GM19043 (cell line): ENCODE measurements at regions not wholly inside any gene's neighbourhood (a gene's known extent, or its start where the extent isn't known, plus 50 kb on each side); places are given as distances from the start of the nearest gene placed in this dataset.

Source experiments
- ATAC-seq: cut with Tn5 transposase; IDR thresholded peaks from one replicate; pipeline ENCODE4 v1.9.1; 2021; ENCODE audit warnings: low read depth; ENCODE audit not compliant: unreplicated experiment

- no peak for ATAC-seq
These were observed 309.6 kb upstream of the PRKCQ start for GRCh38 chr10:6889718-6890117.

DNA sequence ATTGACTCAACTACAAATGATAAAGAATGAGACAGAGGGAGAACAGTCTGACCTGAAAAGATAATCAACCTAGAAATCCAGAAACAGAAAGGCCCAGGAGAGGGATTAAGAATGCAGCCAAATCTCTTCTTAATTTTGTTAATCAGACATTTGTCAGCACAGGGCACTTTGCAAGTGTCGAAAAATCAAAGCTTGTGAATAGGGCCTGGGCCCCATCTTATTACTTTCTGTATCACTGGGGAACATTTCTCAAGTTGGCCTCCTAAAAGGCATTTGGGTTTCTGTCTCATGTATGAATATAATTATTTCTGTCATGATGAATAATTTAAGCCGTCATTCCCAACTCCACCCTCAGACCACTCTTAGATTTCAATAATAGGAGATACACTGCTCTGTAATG lies 308.4 kb upstream of the PRKCQ start:
- ATAC-seq = no peak

GRCh38 chr10:6885284-6885683 lies 305.2 kb upstream of the PRKCQ start:
- ATAC-seq = no peak

DNA sequence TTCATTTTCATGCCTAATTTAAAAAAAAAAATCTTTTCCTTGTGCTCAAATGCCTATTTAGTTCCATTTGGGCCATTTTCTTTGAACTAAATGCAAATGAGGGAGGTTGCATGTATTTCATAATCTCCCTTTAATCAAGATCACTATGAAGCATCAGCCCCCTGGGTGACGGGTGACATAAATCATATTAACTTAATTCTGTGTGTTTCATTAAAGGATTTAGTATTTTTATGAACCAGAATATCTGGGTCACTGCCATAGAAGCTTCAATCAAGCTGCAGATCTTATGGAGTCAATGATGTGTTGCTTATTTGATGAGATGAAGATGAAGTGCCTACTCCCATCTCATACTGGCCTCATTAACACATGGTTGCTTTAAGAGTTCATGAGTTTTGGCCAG lies 301.9 kb upstream of the PRKCQ start:
- ATAC-seq = no peak

DNA sequence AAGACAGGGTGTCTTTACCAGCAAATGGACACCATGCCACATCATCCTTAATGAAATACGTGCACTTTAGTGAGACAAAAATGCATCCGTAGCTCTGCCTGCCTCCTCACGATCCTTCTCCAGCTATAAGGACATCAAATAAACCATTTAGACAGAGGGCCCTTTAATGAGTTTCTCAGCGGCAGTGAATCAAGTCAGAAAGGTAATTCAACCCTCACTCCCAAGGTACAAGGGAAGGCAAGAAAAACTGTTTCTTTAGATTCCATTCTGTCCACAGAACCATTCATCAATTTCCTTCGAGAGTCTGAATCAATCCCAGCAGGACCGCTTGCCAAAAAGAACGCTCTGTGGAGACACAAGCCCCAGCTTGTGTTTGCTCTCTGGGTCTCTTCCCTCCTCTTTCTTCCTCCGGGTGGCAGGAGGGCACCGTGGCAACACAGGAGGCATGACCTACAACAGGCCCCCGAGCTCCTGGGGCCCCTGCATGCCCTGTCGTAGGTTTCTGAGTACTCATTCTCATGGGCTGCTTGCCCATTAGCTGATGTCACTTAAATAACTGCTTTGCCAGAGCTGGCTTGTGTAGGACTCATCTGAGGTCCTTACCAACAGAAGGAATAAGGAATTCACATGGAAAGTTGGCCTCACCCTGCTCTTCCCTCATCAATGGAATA lies 297.8 kb upstream of the PRKCQ start:
- no peak for ATAC-seq

DNA sequence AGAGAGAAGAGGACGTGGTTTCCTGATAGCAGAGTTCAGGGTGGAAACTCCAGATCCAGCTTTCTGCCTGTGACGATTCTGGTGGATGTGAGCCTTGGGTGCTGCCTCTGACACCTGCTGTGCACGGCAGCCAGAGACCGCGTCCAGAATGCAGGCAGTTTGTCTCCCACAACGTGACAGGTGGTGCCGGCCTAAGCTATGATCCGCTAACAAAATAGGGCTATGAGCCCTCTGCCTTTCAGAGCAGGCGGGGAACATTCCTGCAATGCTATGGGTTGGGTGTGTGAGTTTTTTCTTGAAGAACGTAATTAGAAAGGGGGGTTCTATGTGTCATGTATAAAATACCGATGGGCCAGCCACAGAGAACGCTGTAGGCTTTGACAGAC lies 297.3 kb upstream of the PRKCQ start:
- ATAC-seq = no peak

DNA sequence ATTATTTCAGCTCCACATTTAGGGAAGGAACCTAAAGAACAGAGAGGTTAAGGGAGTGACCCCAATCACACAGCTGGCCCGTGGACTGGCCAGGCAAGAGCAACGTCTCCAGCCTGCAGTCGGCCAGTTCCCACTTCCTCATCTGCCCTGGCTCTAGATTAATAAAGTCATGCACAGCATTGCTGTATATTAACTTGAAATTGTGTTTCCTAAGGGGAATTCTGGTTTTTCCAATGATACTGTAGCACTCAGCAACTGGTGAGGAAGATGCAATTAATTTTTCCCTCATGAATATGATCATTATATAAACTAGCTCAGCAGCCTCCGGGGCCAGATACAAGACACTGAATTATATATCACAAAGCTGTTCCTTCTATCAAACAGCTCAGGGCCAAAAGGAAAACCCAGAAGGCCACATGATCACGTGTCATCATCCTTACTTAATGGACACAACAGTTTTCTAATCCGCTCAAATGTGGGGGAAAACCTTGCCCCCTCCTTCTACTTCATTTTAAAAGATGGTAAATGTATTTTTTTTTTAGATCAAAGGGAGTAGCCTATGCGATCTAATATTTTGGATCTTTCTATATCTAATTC lies 295.3 kb upstream of the PRKCQ start:
- ATAC-seq = no peak

DNA sequence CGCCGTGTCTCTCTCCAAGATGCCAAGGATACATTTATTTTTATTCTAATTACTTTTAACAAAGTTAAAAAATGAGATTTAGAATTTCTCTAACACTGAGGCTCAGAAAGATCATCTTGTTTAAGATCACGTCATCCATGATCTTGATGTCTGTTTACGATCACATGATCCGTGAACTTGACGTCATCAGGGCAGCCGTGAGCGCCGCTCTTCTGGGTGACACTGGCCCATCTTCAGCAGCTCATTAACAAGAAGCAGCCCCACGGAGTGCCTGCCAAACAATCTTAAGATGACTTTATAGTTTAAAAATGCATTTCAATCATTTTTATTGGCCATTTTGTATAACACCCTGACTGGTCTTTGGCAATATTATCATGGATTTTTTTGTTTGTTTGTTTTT lies 291.1 kb upstream of the PRKCQ start:
- no peak for ATAC-seq

GRCh38 chr10:6868036-6868725 lies 288.1 kb upstream of the PRKCQ start:
- no peak for ATAC-seq

GRCh38 chr10:6866757-6867156 lies 286.7 kb upstream of the PRKCQ start:
- no peak for ATAC-seq

- ATAC-seq = no peak
These were observed 284.1 kb upstream of the PRKCQ start for GRCh38 chr10:6864142-6864541.

- no peak for ATAC-seq
These were observed 283.3 kb upstream of the PRKCQ start for GRCh38 chr10:6863381-6863780.

- no peak for ATAC-seq
These were observed 270.4 kb upstream of the PRKCQ start for GRCh38 chr10:6850452-6850851.

- no peak for ATAC-seq
These were observed 267.5 kb upstream of the PRKCQ start for GRCh38 chr10:6847561-6847960.

DNA sequence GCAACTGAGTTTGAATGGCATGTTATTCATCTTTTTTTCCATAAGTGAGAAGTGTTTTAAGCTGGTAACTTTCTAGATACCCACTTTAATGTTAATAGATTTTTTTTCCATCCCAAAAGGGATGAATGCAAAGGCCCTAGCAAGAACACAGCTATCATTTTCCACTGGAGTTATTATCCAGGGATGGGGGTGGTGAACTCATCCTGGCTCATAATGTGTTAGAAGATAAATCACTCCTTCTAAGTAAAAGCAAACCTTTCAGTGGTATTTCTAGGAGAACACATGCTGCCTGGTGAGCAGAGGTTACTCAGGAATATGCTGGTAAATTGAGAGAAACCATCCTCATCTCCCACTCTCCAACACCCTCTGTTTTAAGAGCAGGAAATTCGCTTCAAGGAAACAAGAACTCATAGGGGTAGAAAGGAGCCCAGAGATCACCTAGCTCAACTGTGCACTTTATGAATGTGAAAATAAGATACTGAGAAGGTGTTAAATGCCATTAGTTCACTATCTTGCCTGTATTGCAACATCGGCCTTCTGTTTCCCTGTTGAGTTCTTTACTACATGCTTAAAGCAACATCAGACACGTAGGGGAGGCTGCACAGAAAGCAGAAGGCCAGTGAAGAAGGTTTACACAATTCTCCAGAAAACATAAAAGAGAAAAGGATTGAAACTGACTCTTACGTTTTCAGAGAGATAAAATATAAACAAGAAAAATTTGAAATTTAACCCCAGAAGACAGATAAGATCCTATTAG lies 264.0 kb upstream of the PRKCQ start:
- no peak for ATAC-seq

GRCh38 chr10:6843481-6843881 lies 263.4 kb upstream of the PRKCQ start:
- ATAC-seq = no peak

- ATAC-seq = no peak
These were observed 262.6 kb upstream of the PRKCQ start for GRCh38 chr10:6842722-6843121.

GRCh38 chr10:6841761-6842160 lies 261.7 kb upstream of the PRKCQ start:
- no peak for ATAC-seq

- ATAC-seq = no peak
These were observed 260.7 kb upstream of the PRKCQ start for GRCh38 chr10:6840766-6841165.

DNA sequence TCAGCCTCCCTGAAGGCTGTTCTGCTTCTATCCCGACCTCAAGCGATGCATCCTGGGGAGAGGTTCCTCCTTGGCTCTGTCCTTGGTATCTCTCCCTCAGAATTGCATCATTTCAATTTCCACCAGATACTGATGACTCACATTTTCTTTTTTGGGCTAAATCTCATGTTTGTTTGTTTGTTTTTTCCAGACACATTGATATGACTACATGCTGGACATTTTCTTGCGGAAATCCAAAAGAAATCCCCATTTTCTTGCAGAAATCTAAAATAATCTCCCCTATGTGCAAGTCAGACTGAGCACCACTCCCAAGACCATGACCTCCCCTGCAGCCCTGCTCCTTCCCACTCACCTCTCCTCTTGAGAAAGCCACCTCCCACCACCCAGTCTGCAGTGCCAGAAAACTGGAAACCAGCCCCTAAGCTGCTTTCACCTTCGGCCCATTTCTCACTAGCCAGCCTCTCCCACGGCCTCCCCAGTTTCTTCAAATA lies 260.2 kb upstream of the PRKCQ start:
- ATAC-seq = no peak

- ATAC-seq = no peak
These were observed 258.0 kb upstream of the PRKCQ start for GRCh38 chr10:6838118-6838517.
